Neural progenitor cell (in vitro differentiated cells): ENCODE measurements at regions not wholly inside any gene's neighbourhood (a gene's known extent, or its start where the extent isn't known, plus 50 kb on each side); places are given as distances from the start of the nearest gene placed in this dataset.
A peak's percentile ranks its signal among the peaks of the same experiment; 100 is the strongest.
"Not testable (repeated sequence)": the region's sequence is repeated elsewhere in the genome, so short reads cannot be mapped to it uniquely, and the experiment has no call there.

Source experiments
- DNase-seq: peaks from one replicate; pipeline ENCODE4 v3.0.0-alpha.2; 2016; ENCODE audit warnings: low spot score
- H2AFZ ChIP-seq: fragments of 200-600 bp; sonication (generic); replicated peaks from 2 replicates; pipeline ENCODE4 v1.6.1; 2016; ENCODE audit warnings: antibody characterized with exemption
- H3F3A ChIP-seq: fragments of 200-600 bp; sonication (generic); 2 replicates; pipeline ENCODE4 v1.6.1; 2016; ENCODE audit warnings: antibody characterized with exemption, low read depth
- H3K27ac ChIP-seq: fragments of 200-600 bp; sonication (generic); 2 replicates; pipeline ENCODE4 v1.5.1; 2016; ENCODE audit warnings: mild to moderate bottlenecking
- H3K27me3 ChIP-seq: fragments of 200-600 bp; sonication (generic); 2 replicates; pipeline ENCODE4 v1.6.1; 2016; ENCODE audit warnings: mild to moderate bottlenecking, moderate library complexity
- H3K36me3 ChIP-seq: fragments of 200-600 bp; sonication (generic); 2 replicates; pipeline ENCODE4 v1.5.1; 2016
- H3K4me1 ChIP-seq: fragments of 200-600 bp; sonication (generic); 2 replicates; pipeline ENCODE4 v1.6.1; 2016; ENCODE audit warnings: mixed run types
- H3K4me2 ChIP-seq: fragments of 200-600 bp; sonication (generic); 2 replicates; pipeline ENCODE4 v1.6.1; 2016
- H3K4me3 ChIP-seq: fragments of 200-600 bp; sonication (generic); 2 replicates; pipeline ENCODE4 v1.5.1; 2016
- H3K79me2 ChIP-seq: fragments of 200-600 bp; sonication (generic); 2 replicates; pipeline ENCODE4 v1.6.1; 2016; ENCODE audit warnings: low read depth
- H3K9ac ChIP-seq: fragments of 200-600 bp; sonication (generic); 2 replicates; pipeline ENCODE4 v1.6.1; 2016
- H3K9me3 ChIP-seq: fragments of 200-600 bp; sonication (generic); 2 replicates; pipeline ENCODE4 v1.5.1; 2016; ENCODE audit warnings: low read depth
- H4K20me1 ChIP-seq: fragments of 200-600 bp; sonication (generic); 2 replicates; pipeline ENCODE4 v1.6.1; 2016; ENCODE audit warnings: low read depth
- H3K27ac Mint-ChIP-seq: 3 replicates; pipeline ENCODE4 v1.8.0; 2021; ENCODE audit warnings: mixed read lengths
- H3K27me3 Mint-ChIP-seq: 2 replicates; pipeline ENCODE4 v1.8.0; 2022; ENCODE audit warnings: low read depth, mild to moderate bottlenecking, inconsistent platforms, moderate library complexity, mixed read lengths; ENCODE audit not compliant: insufficient read depth
- H3K36me3 Mint-ChIP-seq: 3 replicates; pipeline ENCODE4 v1.8.0; 2021; ENCODE audit warnings: mixed read lengths
- H3K4me1 Mint-ChIP-seq: 3 replicates; pipeline ENCODE4 v1.8.0; 2021; ENCODE audit warnings: mixed read lengths
- H3K4me3 Mint-ChIP-seq: 3 replicates; pipeline ENCODE4 v1.8.0; 2021; ENCODE audit warnings: mild to moderate bottlenecking, moderate library complexity, mixed read lengths
- H3K9me3 Mint-ChIP-seq: 3 replicates; pipeline ENCODE4 v1.8.0; 2020; ENCODE audit warnings: mixed read lengths
- EZH2 ChIP-seq: fragments of 200-600 bp; sonication (generic); IDR thresholded peaks from 2 replicates; pipeline ENCODE4 v1.6.1; 2017; ENCODE audit warnings: antibody characterized with exemption, mild to moderate bottlenecking, moderate library complexity
- EZH2phosphoT487 ChIP-seq: fragments of 200-600 bp; sonication (generic); IDR thresholded peaks from 2 replicates; pipeline ENCODE4 v1.6.1; 2017; ENCODE audit warnings: antibody characterized with exemption
- TF ChIP-seq, protein P1 (sequence below): fragments of 200-600 bp; sonication (generic); IDR thresholded peaks from 2 replicates; pipeline ENCODE4 v1.5.1; 2017; ENCODE audit warnings: antibody characterized with exemption, mild to moderate bottlenecking

DNA sequence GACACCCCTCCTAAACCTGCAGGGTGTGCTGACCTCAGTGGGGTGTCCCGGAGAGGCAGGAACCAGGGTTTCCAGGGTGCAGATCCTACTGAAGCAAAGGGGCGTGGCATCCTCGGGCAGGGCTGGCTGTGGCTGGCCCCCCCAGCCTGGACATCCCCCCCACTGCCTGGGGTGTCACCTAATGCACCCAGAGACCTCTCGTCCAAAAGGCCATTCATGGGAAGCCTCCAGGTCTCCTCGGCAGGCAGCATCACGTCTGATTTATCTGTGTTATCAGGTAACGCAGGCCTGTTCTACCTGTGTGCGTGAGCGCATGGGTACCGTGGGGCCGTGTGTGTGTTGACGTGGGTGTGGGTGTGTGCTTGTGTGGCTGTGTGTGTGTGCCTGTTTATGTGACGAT is 210.0 kb downstream of the SHOX start:
- no peak overlapping the region for H3K27ac ChIP-seq
- H3K36me3 Mint-ChIP-seq = no peaks in the 10 kb centered on the region
- H3K4me3 Mint-ChIP-seq = no peak overlapping the region
- no peak for DNase-seq
- H3K9ac ChIP-seq = no peak overlapping the region
- H3K4me2 ChIP-seq = no peak overlapping the region
- H3K9me3 ChIP-seq = no peaks in the 10 kb centered on the region
- H2AFZ ChIP-seq = no peak overlapping the region
- no peaks in the 10 kb centered on the region for H3K79me2 ChIP-seq
- TF ChIP-seq, protein P1, sequence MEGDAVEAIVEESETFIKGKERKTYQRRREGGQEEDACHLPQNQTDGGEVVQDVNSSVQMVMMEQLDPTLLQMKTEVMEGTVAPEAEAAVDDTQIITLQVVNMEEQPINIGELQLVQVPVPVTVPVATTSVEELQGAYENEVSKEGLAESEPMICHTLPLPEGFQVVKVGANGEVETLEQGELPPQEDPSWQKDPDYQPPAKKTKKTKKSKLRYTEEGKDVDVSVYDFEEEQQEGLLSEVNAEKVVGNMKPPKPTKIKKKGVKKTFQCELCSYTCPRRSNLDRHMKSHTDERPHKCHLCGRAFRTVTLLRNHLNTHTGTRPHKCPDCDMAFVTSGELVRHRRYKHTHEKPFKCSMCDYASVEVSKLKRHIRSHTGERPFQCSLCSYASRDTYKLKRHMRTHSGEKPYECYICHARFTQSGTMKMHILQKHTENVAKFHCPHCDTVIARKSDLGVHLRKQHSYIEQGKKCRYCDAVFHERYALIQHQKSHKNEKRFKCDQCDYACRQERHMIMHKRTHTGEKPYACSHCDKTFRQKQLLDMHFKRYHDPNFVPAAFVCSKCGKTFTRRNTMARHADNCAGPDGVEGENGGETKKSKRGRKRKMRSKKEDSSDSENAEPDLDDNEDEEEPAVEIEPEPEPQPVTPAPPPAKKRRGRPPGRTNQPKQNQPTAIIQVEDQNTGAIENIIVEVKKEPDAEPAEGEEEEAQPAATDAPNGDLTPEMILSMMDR = no peak
- TF ChIP-seq EZH2phosphoT487 (no peak), EZH2 (no peak)
- peak overlapping the region; percentile 17 for H3K27ac Mint-ChIP-seq
- H3K27me3 Mint-ChIP-seq = peaks cover 10% of the 10 kb centered on the region
- H3K36me3 ChIP-seq = no peaks in the 10 kb centered on the region
- H3K4me1 ChIP-seq = peaks cover 4% of the 10 kb centered on the region
- H3K4me1 Mint-ChIP-seq = peaks cover 9% of the 10 kb centered on the region
- peaks cover 1% of the 10 kb centered on the region for H3F3A ChIP-seq
- H3K27me3 ChIP-seq = no peaks in the 10 kb centered on the region
- no peaks in the 10 kb centered on the region for H4K20me1 ChIP-seq
- peaks cover 12% of the 10 kb centered on the region for H3K9me3 Mint-ChIP-seq
- H3K4me3 ChIP-seq = no peak overlapping the region

DNA sequence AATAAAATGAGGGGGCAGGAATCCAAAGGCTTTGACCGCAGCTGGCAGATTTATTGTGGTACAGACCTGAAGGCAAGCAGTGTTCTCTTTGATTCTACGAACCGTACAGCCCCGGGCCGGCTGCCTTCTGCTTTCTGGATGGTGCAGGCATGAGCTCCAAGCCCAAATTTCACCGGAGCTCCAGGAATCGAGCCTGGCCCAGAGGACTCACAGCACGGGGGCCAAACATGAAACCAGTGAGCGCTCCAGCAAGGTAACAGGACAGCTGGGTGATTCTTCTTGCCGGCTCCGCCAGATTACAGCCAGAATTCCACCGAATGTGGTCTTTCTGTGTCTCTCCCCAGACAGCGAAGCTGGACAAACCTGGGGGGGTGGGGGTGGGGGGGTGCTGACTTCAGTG is 208.1 kb downstream of the SHOX start:
- H3F3A ChIP-seq, H3K27ac ChIP-seq, H3K27ac Mint-ChIP-seq, H3K4me1 Mint-ChIP-seq, H4K20me1 ChIP-seq, H3K9ac ChIP-seq, DNase-seq, H3K4me3 ChIP-seq, H3K9me3 ChIP-seq, H3K27me3 Mint-ChIP-seq, H3K4me3 Mint-ChIP-seq, H3K79me2 ChIP-seq, H3K4me2 ChIP-seq, H3K36me3 Mint-ChIP-seq, H3K27me3 ChIP-seq, H3K36me3 ChIP-seq, H3K4me1 ChIP-seq: not testable (repeated sequence)
- H3K9me3 Mint-ChIP-seq = peaks cover 12% of the 10 kb centered on the region
- H2AFZ ChIP-seq = peak overlapping the region; percentile 72

DNA sequence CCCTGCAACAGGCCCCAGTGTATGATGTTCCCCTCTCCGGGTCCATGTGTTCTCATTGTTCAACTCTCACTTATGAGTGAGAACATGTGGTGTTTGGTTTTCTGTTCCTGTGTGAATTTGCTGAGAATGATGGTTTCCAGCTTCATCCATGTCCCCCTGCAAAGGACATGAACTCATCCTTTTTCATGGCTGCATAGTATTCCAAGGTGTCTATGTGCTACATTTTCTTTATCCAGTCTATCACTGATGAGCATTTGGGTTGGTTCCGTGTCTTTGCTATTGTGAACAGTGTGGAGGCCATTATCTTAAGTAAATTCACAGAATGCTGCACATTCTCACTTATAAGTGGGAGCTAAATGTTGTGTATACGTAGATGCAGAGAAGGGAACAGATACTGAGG is 205.3 kb downstream of the SHOX start:
- not testable (repeated sequence) for H3K4me1 ChIP-seq, H3K27me3 ChIP-seq, H3K9ac ChIP-seq, H3K4me3 Mint-ChIP-seq, DNase-seq, H3K36me3 ChIP-seq, H3K4me3 ChIP-seq, H3K79me2 ChIP-seq, H3K27ac Mint-ChIP-seq, H3K9me3 ChIP-seq, H3K36me3 Mint-ChIP-seq, H3K4me2 ChIP-seq, H4K20me1 ChIP-seq, H2AFZ ChIP-seq, H3K27ac ChIP-seq, H3F3A ChIP-seq, H3K4me1 Mint-ChIP-seq
- H3K9me3 Mint-ChIP-seq = peaks cover 23% of the 10 kb centered on the region
- peaks cover 10% of the 10 kb centered on the region for H3K27me3 Mint-ChIP-seq

DNA sequence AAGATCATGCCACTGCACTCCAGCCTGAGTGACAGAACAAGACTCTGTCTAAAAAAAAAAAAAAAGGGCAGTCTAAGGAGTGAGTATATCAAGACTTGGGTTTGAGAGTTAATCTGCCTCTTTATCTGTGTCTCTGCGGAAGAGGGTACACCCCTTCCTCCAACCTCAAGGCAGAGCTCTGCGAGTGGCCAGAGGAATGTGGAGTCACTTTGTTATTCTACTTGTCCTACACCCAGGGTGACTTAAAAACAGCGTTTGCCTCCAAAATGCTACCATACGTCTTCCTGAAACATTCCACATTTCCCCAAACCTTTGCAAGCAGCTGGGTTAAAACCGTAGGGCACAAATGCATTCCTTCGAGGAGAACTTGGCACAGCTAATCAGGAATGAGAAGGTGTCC is 199.9 kb downstream of the SHOX start:
- no peak for DNase-seq
- Histone ChIP-seq H3F3A (peaks cover 16% of the 10 kb centered on the region), H3K27ac (no peak overlapping the region)

More for the DNA sequence above, 199.9 kb downstream of the SHOX start:
- Histone ChIP-seq H3K27me3 (no peaks in the 10 kb centered on the region), H3K4me3 (no peak overlapping the region), H3K4me1 (peaks cover 8% of the 10 kb centered on the region), H3K79me2 (no peaks in the 10 kb centered on the region), H3K9ac (no peak overlapping the region), H2AFZ (peak overlapping the region; percentile 72), H3K36me3 (no peaks in the 10 kb centered on the region), H4K20me1 (no peaks in the 10 kb centered on the region), H3K4me2 (no peak overlapping the region), H3K9me3 (no peaks in the 10 kb centered on the region)
- TF ChIP-seq EZH2phosphoT487 (no peak), EZH2 (no peak)
- TF ChIP-seq, protein P1 = no peak
- peaks cover 13% of the 10 kb centered on the region for H3K9me3 Mint-ChIP-seq
- no peak overlapping the region for H3K27ac Mint-ChIP-seq
- no peaks in the 10 kb centered on the region for H3K36me3 Mint-ChIP-seq
- peaks cover 5% of the 10 kb centered on the region for H3K27me3 Mint-ChIP-seq
- peaks cover 9% of the 10 kb centered on the region for H3K4me1 Mint-ChIP-seq
- H3K4me3 Mint-ChIP-seq = no peak overlapping the region
